Activated CD4-positive, alpha-beta memory T cell treated with anti-CD3 and anti-CD28 coated beads for 36 hours (primary cell): ENCODE measurements at regions not wholly inside any gene's neighbourhood (a gene's known extent, or its start where the extent isn't known, plus 50 kb on each side); places are given as distances from the start of the nearest gene placed in this dataset.
"Not testable (repeated sequence)": the region's sequence is repeated elsewhere in the genome, so short reads cannot be mapped to it uniquely, and the experiment has no call there.

Experiments used
- CTCF ChIA-PET: fragments of 350-600 bp; sonication (Branson Sonifier 250); formaldehyde crosslinking; loops from one replicate; lab custom pipeline; 2021; ENCODE audit warnings: antibody characterized with exemption, inconsistent platforms; lab: Charles Lee
- POLR2A ChIA-PET: fragments of 350-600 bp; sonication (Branson Sonifier 250); formaldehyde crosslinking; loops from one replicate; lab custom pipeline; 2021; ENCODE audit warnings: antibody characterized with exemption; lab: Charles Lee
- DNase-seq: peaks from one replicate; pipeline ENCODE4 v3.0.0-alpha.2; 2020
- H3K27ac Mint-ChIP-seq: one replicate; pipeline ENCODE4 v1.8.0; 2021; ENCODE audit warnings: mixed read lengths
- H3K27me3 Mint-ChIP-seq: one replicate; pipeline ENCODE4 v1.8.0; 2021; ENCODE audit warnings: mixed read lengths
- H3K36me3 Mint-ChIP-seq: one replicate; pipeline ENCODE4 v1.8.0; 2021; ENCODE audit warnings: mixed read lengths
- H3K4me1 Mint-ChIP-seq: one replicate; pipeline ENCODE4 v1.8.0; 2021; ENCODE audit warnings: low read depth, mixed read lengths
- H3K4me3 Mint-ChIP-seq: one replicate; pipeline ENCODE4 v1.8.0; 2021; ENCODE audit warnings: mild to moderate bottlenecking, mixed read lengths
- H3K9me3 Mint-ChIP-seq: one replicate; pipeline ENCODE4 v1.8.0; 2021; ENCODE audit warnings: mixed read lengths
- intact Hi-C: fragments of 100-400 bp; cut with micrococcal nuclease; formaldehyde crosslinking; loops from one replicate; pipeline ENCODE4 v1.15.1; 2023

GRCh38 chr5:111972080-111972479 is 215.1 kb upstream of the NREP start:
- POLR2A ChIA-PET: no interaction called here
- no peak overlapping the region for H3K27ac Mint-ChIP-seq
- DNase-seq: no peak

GRCh38 chr5:111968459-111968858 is 211.5 kb upstream of the NREP start:
- Mint-ChIP-seq H3K4me1 (no peaks in the 10 kb centered on the region), H3K27me3 (no peaks in the 10 kb centered on the region), H3K27ac (no peak overlapping the region), H3K9me3 (no peaks in the 10 kb centered on the region), H3K4me3 (no peak overlapping the region), H3K36me3 (no peaks in the 10 kb centered on the region)
- ChIA-PET POLR2A (no interaction called here), CTCF (no interaction called here)
- intact Hi-C loops: no loop called here
- DNase-seq: no peak

More at GRCh38 chr5:111972080-111972479, 215.1 kb upstream of the NREP start:
- no peaks in the 10 kb centered on the region for H3K4me1 Mint-ChIP-seq
- CTCF ChIA-PET: no interaction called here
- H3K36me3 Mint-ChIP-seq: no peaks in the 10 kb centered on the region
- H3K9me3 Mint-ChIP-seq: no peaks in the 10 kb centered on the region
- no peaks in the 10 kb centered on the region for H3K27me3 Mint-ChIP-seq
- no peak overlapping the region for H3K4me3 Mint-ChIP-seq
- intact Hi-C loops: no loop called here

GRCh38 chr5:111967463-111967862 is 210.5 kb upstream of the NREP start:
- H3K4me1 Mint-ChIP-seq: no peaks in the 10 kb centered on the region
- no peaks in the 10 kb centered on the region for H3K27me3 Mint-ChIP-seq
- no peak overlapping the region for H3K27ac Mint-ChIP-seq
- intact Hi-C loops: no loop called here
- POLR2A ChIA-PET: no interaction called here
- DNase-seq: no peak
- CTCF ChIA-PET: no interaction called here
- no peaks in the 10 kb centered on the region for H3K9me3 Mint-ChIP-seq
- H3K4me3 Mint-ChIP-seq: no peak overlapping the region
- no peaks in the 10 kb centered on the region for H3K36me3 Mint-ChIP-seq

GRCh38 chr5:111966290-111966689 is 209.3 kb upstream of the NREP start:
- CTCF ChIA-PET: no interaction called here
- no peak overlapping the region for H3K4me3 Mint-ChIP-seq
- POLR2A ChIA-PET: no interaction called here
- intact Hi-C loops: no loop called here
- no peaks in the 10 kb centered on the region for H3K27me3 Mint-ChIP-seq
- H3K36me3 Mint-ChIP-seq: no peaks in the 10 kb centered on the region
- no peak for DNase-seq
- no peaks in the 10 kb centered on the region for H3K9me3 Mint-ChIP-seq
- H3K4me1 Mint-ChIP-seq: no peaks in the 10 kb centered on the region
- no peak overlapping the region for H3K27ac Mint-ChIP-seq

GRCh38 chr5:111963555-111963954 is 206.6 kb upstream of the NREP start:
- H3K4me1 Mint-ChIP-seq: no peaks in the 10 kb centered on the region
- no peaks in the 10 kb centered on the region for H3K36me3 Mint-ChIP-seq
- POLR2A ChIA-PET: no interaction called here
- intact Hi-C loops: no loop called here
- CTCF ChIA-PET: no interaction called here
- no peaks in the 10 kb centered on the region for H3K27me3 Mint-ChIP-seq
- H3K27ac Mint-ChIP-seq: no peak overlapping the region
- H3K4me3 Mint-ChIP-seq: no peak overlapping the region
- H3K9me3 Mint-ChIP-seq: no peaks in the 10 kb centered on the region
- DNase-seq: no peak

DNA sequence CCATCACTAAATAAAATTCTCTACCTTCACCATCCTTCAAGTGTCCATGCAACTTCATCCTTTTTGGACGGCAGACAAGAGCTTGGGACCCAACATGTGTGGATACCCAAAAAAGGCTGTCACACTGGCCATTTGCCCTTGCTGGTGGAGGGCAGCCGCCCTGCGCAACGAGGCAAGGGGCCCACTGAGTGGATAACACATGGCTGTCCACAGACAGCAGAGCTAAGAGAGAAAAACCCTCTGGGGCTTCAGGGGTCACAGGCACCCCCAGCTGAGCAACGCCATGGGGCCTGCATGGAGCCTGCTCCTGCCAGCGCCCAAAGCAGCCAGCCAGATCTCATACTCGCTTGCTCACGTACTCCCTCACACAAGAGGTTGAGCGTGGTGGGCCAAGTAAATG is 205.9 kb upstream of the NREP start:
- H3K9me3 Mint-ChIP-seq: no peaks in the 10 kb centered on the region
- CTCF ChIA-PET: no interaction called here
- intact Hi-C loops: no loop called here
- no peaks in the 10 kb centered on the region for H3K27me3 Mint-ChIP-seq
- H3K36me3 Mint-ChIP-seq: no peaks in the 10 kb centered on the region
- no peak overlapping the region for H3K4me3 Mint-ChIP-seq
- no peak for DNase-seq
- H3K27ac Mint-ChIP-seq: no peak overlapping the region
- POLR2A ChIA-PET: no interaction called here
- no peaks in the 10 kb centered on the region for H3K4me1 Mint-ChIP-seq

DNA sequence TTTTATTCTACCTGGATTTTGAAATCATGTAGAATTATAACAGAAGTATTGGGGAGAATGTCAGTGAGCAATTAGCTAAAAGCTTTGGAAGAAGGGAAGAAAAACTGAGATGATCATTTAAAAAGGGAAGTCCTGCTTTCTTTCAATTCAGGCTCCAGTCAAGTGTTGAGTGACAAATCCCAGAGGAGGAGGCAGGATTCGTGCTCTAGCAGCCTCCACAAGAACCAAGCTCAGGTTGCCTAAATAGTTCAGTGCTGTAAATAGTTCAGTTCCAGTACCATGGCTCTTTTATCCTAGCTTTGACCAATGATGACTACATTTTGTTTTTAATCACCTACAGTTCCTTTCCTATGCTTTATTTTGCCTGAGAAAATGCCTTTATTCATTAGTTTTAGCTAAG is 204.9 kb upstream of the NREP start:
- H3K9me3 Mint-ChIP-seq: no peaks in the 10 kb centered on the region
- intact Hi-C loops: no loop called here
- CTCF ChIA-PET: interaction anchor here (0.6 kb wide), 1 partner anchor 925 kb away, joined by 3 read pairs; no protein-coding TSS in a partner anchor
- H3K27me3 Mint-ChIP-seq: no peaks in the 10 kb centered on the region
- POLR2A ChIA-PET: interaction anchor here (0.6 kb wide), 1 partner anchor 10 kb away, joined by 4 read pairs; no protein-coding TSS in a partner anchor
- no peak overlapping the region for H3K27ac Mint-ChIP-seq
- no peaks in the 10 kb centered on the region for H3K4me1 Mint-ChIP-seq
- no peak overlapping the region for H3K4me3 Mint-ChIP-seq
- no peaks in the 10 kb centered on the region for H3K36me3 Mint-ChIP-seq
- DNase-seq: no peak

DNA sequence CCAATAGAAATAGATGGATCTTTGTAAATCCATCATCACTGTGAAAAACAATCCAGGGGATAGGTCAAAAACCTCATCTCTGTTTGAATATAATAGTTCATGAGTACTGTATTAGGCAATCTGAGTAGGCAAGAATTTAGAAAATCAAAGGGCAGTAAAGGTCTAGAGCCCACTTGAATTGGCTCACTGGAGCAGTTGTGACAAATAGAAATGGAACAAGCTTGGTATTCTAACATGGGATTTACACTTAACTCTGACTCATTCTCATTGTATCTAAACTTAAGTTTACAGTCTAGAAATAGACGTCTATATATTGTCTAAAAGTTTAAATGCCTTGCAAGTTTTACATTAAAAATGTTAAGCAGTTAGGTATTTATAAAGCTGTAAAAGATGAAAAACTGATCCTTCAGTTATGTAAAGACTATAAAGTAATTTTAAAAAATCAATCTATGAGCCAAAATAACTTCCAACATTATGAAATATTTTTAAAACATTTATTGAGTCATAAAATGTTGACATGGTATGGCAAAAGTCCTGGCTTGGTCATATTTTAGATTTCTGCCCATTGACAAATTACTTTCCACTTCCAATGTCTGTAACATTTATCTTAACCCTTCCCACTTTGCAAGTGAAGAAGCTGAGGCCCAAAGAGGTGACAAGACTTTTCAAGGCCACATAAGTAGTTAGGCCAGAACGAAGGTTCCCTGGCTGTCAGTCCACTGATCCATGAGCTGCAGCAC is 203.7 kb upstream of the NREP start:
- intact Hi-C loops: no loop called here
- Mint-ChIP-seq H3K27ac (no peak overlapping the region), H3K9me3 (no peaks in the 10 kb centered on the region), H3K36me3 (no peaks in the 10 kb centered on the region), H3K4me1 (no peaks in the 10 kb centered on the region), H3K4me3 (no peak overlapping the region), H3K27me3 (peaks cover 2% of the 10 kb centered on the region)
- DNase-seq: no peak
- POLR2A ChIA-PET: no interaction called here
- CTCF ChIA-PET: no interaction called here

DNA sequence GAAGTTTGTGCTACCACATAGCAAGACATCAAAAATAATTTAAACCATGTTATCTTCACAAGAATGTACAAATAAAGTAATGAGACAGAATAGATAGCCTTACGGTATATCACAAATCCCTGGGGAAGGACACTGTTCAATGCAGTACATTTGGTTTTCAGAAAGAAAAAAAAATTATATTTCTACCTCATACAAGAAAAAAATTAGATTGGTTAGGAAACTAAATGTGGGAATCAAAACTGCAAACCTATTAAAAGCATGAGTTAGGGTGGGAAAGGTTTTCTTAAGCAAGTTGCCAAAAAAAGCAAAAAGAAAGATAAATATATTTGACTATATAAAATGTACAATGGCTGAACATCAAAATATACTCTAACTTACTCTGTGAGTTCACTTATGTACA is 201.9 kb upstream of the NREP start:
- Mint-ChIP-seq H3K27me3 (peaks cover 2% of the 10 kb centered on the region), H3K9me3 (no peaks in the 10 kb centered on the region), H3K4me1 (no peaks in the 10 kb centered on the region), H3K27ac (no peak overlapping the region), H3K36me3 (no peaks in the 10 kb centered on the region), H3K4me3 (no peak overlapping the region)
- ChIA-PET POLR2A (no interaction called here), CTCF (no interaction called here)
- no peak for DNase-seq
- intact Hi-C loops: no loop called here

DNA sequence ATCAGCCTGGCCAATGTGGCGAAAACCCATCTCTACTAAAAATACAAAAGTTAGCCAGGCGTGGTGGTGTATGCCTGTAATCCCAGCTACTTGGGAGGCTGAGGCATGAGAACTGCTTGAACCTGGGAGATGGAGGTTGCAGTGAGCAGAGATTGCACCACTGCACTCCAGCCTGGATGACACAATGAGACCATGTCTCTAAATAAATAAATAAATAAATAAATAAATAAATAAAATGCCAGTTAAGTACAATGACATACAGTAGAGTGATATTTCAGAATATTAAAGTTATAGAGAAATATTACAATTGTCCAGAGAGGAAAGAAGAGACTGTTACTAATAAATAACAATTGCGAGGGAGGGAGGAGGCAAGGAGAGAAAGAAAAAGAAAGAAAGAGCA is 199.8 kb upstream of the NREP start:
- H3K36me3 Mint-ChIP-seq, H3K27me3 Mint-ChIP-seq, H3K9me3 Mint-ChIP-seq, POLR2A ChIA-PET, DNase-seq, CTCF ChIA-PET, H3K4me3 Mint-ChIP-seq, intact Hi-C loops, H3K27ac Mint-ChIP-seq, H3K4me1 Mint-ChIP-seq: not testable (repeated sequence)

DNA sequence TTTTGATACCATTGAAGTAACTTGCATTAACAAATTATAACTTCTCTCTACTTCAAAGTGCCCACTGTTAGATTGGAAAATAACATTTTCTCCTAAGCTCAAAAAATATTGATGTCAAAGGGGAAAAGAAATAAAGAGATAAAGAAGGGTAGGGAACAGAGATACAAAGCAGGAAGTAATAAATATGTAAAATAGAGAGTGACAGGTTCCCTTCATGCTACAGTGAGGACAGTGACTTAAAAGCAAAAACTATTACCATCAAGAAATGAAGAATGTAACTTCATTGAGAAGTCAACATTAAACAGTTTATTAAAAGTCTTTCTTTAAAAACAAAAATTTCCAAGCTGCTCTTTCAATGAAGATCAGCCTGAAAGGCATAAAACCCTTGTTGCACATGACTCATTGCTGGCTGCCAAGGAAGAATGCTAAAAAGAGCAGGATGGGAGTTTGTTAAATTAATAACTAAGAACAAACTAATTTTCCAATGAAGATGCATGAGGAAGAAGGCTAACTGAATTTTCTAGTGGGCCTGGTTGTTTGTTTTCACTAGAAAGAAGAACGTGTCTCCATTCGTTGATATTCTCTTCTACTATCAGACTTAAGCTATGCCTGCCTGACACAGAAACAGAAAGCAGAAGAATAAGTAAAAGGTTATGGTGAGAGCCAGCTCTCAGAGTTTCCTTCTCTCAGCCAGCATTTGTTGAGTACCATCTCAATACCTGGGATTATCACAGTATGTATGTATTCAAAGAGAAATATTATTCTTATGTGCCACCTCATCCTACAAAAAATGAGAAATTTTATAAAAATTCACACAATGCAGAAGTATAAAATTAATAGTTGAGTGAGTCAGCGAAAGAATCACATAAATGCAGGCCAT is 197.8 kb upstream of the NREP start:
- Mint-ChIP-seq H3K9me3 (no peaks in the 10 kb centered on the region), H3K4me1 (no peaks in the 10 kb centered on the region), H3K27ac (no peak overlapping the region), H3K36me3 (no peaks in the 10 kb centered on the region), H3K27me3 (peaks cover 4% of the 10 kb centered on the region), H3K4me3 (no peak overlapping the region)
- ChIA-PET POLR2A (interaction anchor here (0.5 kb wide), 1 partner anchor 102 kb away, joined by 3 read pairs; no protein-coding TSS in a partner anchor), CTCF (no interaction called here)
- intact Hi-C loops: no loop called here
- DNase-seq: no peak

DNA sequence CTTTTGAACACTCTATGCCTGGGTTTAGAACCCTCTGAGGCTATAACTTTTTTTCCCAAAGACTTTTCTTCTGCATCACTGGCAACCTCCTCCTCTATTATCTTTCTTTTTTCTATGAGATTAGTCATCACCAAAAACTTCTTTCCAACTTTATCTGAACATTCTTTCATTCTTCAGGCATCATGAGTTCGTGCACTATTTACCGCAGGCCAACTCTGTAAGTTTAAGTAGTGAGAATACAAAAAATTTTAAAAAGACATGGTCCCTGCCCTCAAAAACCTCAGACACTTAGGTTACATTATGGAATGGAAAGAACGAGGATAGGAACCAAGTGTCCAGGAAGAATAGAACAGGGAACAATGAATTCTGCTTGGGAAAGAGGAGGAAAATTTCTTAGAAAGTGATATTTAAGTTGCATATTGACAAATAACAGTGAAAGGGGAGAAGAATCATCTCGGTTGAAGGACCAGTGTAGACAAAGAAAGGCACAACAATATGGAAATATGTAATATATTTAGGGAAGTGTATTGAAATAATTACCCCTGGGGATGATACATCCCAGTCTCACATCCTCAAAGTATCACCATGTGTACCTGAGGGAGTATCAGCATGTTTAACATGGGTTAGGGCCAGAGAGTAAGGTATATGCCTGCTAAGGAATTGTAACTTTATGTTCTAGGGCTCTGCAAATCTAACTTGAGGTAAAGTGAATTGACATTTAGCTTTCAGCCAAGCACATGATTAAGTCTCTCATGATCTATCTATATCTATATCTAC is 196.5 kb upstream of the NREP start:
- ChIA-PET POLR2A (no interaction called here), CTCF (no interaction called here)
- no peaks in the 10 kb centered on the region for H3K9me3 Mint-ChIP-seq
- no peak overlapping the region for H3K4me3 Mint-ChIP-seq
- no peak overlapping the region for H3K27ac Mint-ChIP-seq
- H3K36me3 Mint-ChIP-seq: no peaks in the 10 kb centered on the region
- no peak for DNase-seq
- no peaks in the 10 kb centered on the region for H3K4me1 Mint-ChIP-seq
- H3K27me3 Mint-ChIP-seq: peaks cover 4% of the 10 kb centered on the region
- intact Hi-C loops: no loop called here
